ENCODE measurements at regions not wholly inside any gene's neighbourhood (a gene's known extent, or its start where the extent isn't known, plus 50 kb on each side); places are given as distances from the start of the nearest gene placed in this dataset.

- DNase-seq (ENCODE audit: low read depth) = no peak
Measured at GRCh38 chr10:44301781-44302355, 83.0 kb downstream of the CXCL12 start.

GRCh38 chr10:44300666-44301649 lies 83.9 kb downstream of the CXCL12 start:
- DNase-seq (ENCODE audit: low read depth) = no peak

GRCh38 chr10:44298713-44299112 lies 86.2 kb downstream of the CXCL12 start:
- no peak for DNase-seq (ENCODE audit: low read depth)

- DNase-seq (ENCODE audit: low read depth) = no peak
Measured at GRCh38 chr10:44297963-44298362, 86.9 kb downstream of the CXCL12 start.

GRCh38 chr10:44295644-44296241 lies 89.2 kb downstream of the CXCL12 start:
- DNase-seq (ENCODE audit: low read depth) = no peak

- no peak for DNase-seq (ENCODE audit: low read depth)
Measured at GRCh38 chr10:44294726-44295412, 90.0 kb downstream of the CXCL12 start.

GRCh38 chr10:44293842-44294241 lies 91.1 kb downstream of the CXCL12 start:
- no peak for DNase-seq (ENCODE audit: low read depth)

GRCh38 chr10:44293306-44293778 lies 91.6 kb downstream of the CXCL12 start:
- DNase-seq (ENCODE audit: low read depth) = no peak

- DNase-seq (ENCODE audit: low read depth) = no peak
Measured at GRCh38 chr10:44292390-44293002, 92.4 kb downstream of the CXCL12 start.

- DNase-seq (ENCODE audit: low read depth) = no peak
Measured at GRCh38 chr10:44291091-44291490, 93.8 kb downstream of the CXCL12 start.

GRCh38 chr10:44289125-44289524 lies 95.8 kb downstream of the CXCL12 start:
- DNase-seq (ENCODE audit: low read depth) = no peak

GRCh38 chr10:44287408-44287807 lies 97.5 kb downstream of the CXCL12 start:
- DNase-seq (ENCODE audit: low read depth) = no peak

GRCh38 chr10:44284198-44285084 lies 100.5 kb downstream of the CXCL12 start:
- DNase-seq (ENCODE audit: low read depth) = no peak

- no peak for DNase-seq (ENCODE audit: low read depth)
Measured at GRCh38 chr10:44282626-44283300, 102.1 kb downstream of the CXCL12 start.

GRCh38 chr10:44281662-44282061 lies 103.2 kb downstream of the CXCL12 start:
- no peak for DNase-seq (ENCODE audit: low read depth)

GRCh38 chr10:44281089-44281613 lies 103.7 kb downstream of the CXCL12 start:
- DNase-seq (ENCODE audit: low read depth) = no peak

- DNase-seq (ENCODE audit: low read depth) = no peak
Measured at GRCh38 chr10:44280226-44281014, 104.5 kb downstream of the CXCL12 start.

- DNase-seq (ENCODE audit: low read depth) = no peak
Measured at GRCh38 chr10:44279426-44280126, 105.3 kb downstream of the CXCL12 start.
